ENCODE measurements at regions not wholly inside any gene's neighbourhood (a gene's known extent, or its start where the extent isn't known, plus 50 kb on each side); places are given as distances from the start of the nearest gene placed in this dataset.

- no peak for TF ChIP-seq CTCF (IDR thresholded peaks at IDR 0.05)
- no peak for TF ChIP-seq POLR2AphosphoS5 (IDR thresholded peaks at IDR 0.05)
These were observed 54.0 kb upstream of the EYA4 start for GRCh38 chr6:133187114-133187513.
